ENCODE measurements at regions not wholly inside any gene's neighbourhood (a gene's known extent, or its start where the extent isn't known, plus 50 kb on each side); places are given as distances from the start of the nearest gene placed in this dataset.

DNA sequence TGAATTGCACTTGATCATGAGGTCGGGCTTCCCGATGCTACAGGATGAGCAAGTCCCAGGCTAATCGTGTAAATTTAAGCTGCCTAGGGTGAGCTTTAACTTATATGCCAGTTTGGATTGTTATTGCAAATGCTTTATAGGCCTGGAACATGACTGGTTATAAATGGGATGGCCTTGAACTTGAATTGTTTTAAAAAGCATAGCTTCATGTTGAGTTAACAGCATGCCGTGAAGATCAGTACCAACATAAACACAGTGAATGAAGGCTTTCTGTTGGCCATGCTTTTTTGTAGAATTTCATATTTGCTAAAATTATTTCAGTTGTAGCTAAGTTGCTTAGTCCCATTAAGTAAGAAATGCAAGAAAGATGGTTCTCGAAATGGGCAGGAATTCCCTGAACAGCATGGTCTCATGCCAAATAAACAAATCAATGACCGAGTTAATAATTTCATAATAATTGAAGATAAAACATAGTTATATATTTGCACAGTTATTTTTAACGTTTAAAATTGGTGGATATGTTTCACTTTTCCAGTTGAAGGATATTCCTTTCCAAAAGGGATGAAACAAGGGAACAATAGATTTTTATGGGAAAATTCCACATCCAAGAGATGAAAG, 76.6 kb upstream of the ARID1B start:
- ATAC-seq, result no peak
- H3K9ac ChIP-seq (ENCODE audit: low read length), result no peak overlapping the region
- intact Hi-C loops (cut with micrococcal nuclease), result no loop called here
- no peak overlapping the region for H3K4me3 ChIP-seq (replicated peaks in 1 of 2; ENCODE audit: low read depth in 1 of 2, low read length in 2 of 2)
- no TSS peak for BruUV-seq (replicated peaks)
- no peaks in the 10 kb centered on the region for H4K20me1 ChIP-seq (ENCODE audit: insufficient read depth)
- no peaks in the 10 kb centered on the region for H3K27me3 ChIP-seq (ENCODE audit: insufficient read depth, low read length)
- peaks cover 0 to 5% of the 10 kb centered on the region in 2 experiments; a peak in 1 of 4 replicates for H3K4me1 ChIP-seq (ENCODE audit: control insufficient read depth in 1 of 2, insufficient read depth in 2 of 2, low read length in 2 of 2)
- H2AFZ ChIP-seq (ENCODE audit: low read depth, low read length, poor library complexity, severe bottlenecking), result no peak overlapping the region
- DNase-seq (ENCODE audit: low read depth, low spot score), result no peak
- no peaks in the 10 kb centered on the region for H3K36me3 ChIP-seq (ENCODE audit: control insufficient read depth in 1 of 2, insufficient read depth in 2 of 2, low read length in 2 of 2)
- H3K4me2 ChIP-seq (ENCODE audit: low read length), result no peak overlapping the region
- RAD21 ChIA-PET (ENCODE audit: low non-redundant PET in 1 of 2, low total read pairs in 2 of 2, uncharacterized antibody in 2 of 2, unreplicated experiment in 2 of 2), result no interaction called here
- no peaks in the 10 kb centered on the region for H3K9me3 ChIP-seq (ENCODE audit: control insufficient read depth in 1 of 2, insufficient read depth in 1 of 2, low read depth in 1 of 2, low read length in 2 of 2)
- TF ChIP-seq POLR2A (IDR thresholded peaks at IDR 0.05; ENCODE audit: borderline replicate concordance, extremely low read depth, insufficient read depth, insufficient read length), result no peak
- no peak for TF ChIP-seq FOSL1 (IDR thresholded peaks at IDR 0.05; ENCODE audit: low read depth)
- TF ChIP-seq, protein P1, sequence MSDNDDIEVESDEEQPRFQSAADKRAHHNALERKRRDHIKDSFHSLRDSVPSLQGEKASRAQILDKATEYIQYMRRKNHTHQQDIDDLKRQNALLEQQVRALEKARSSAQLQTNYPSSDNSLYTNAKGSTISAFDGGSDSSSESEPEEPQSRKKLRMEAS (IDR thresholded peaks at IDR 0.05), result no peak
- no peak for TF ChIP-seq EZH2phosphoT487 (IDR thresholded peaks at IDR 0.05; ENCODE audit: borderline replicate concordance)
- TF ChIP-seq CEBPB (IDR thresholded peaks at IDR 0.05; ENCODE audit: low read depth), result no peak
- no peak for TF ChIP-seq RAD21 (IDR thresholded peaks at IDR 0.05; ENCODE audit: low read depth)
- TF ChIP-seq SRF (IDR thresholded peaks at IDR 0.05; ENCODE audit: low read depth), result no peak
- TF ChIP-seq, protein P2, sequence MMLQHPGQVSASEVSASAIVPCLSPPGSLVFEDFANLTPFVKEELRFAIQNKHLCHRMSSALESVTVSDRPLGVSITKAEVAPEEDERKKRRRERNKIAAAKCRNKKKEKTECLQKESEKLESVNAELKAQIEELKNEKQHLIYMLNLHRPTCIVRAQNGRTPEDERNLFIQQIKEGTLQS (IDR thresholded peaks at IDR 0.05), result no peak
- no peak for TF ChIP-seq TCF7L2 (IDR thresholded peaks at IDR 0.05; ENCODE audit: borderline replicate concordance, extremely low read depth, insufficient read depth, insufficient read length)
- no peak for TF ChIP-seq JUND (IDR thresholded peaks at IDR 0.05)
- TF ChIP-seq ZNF274 (IDR thresholded peaks at IDR 0.05; ENCODE audit: low read depth, low read length), result no peak
- TF ChIP-seq YY1 (IDR thresholded peaks at IDR 0.05; ENCODE audit: extremely low read depth, insufficient replicate concordance, low read depth, low read length), result no peak
- POLR2A ChIA-PET, result no interaction called here
- CTCF ChIA-PET, result no interaction called here
- H3K9me2 ChIP-seq (ENCODE audit: insufficient read depth), result no peaks in the 10 kb centered on the region
- H3K79me2 ChIP-seq (ENCODE audit: insufficient read depth, low read length), result no peaks in the 10 kb centered on the region
- no peak overlapping the region for H3K27ac ChIP-seq (ENCODE audit: low read depth, low read length)
